Heart right ventricle (tissue), 16 donors: ENCODE measurements at regions not wholly inside any gene's neighbourhood (a gene's known extent, or its start where the extent isn't known, plus 50 kb on each side); places are given as distances from the start of the nearest gene placed in this dataset.

Experiments used
- ATAC-seq, 8 donors: fragments of 200-7000 bp; cut with Tn5 transposase; one replicate each; pipeline ENCODE4 v1.9.1; 2020; ENCODE audit warnings: mild to moderate bottlenecking in 8 of 8, moderate library complexity in 8 of 8, moderate number of reproducible peaks in 1 of 8
- DNase-seq, 2 donors: peaks; one replicate each; pipeline ENCODE4 v3.0.0-alpha.2; 2020
- H3K27ac ChIP-seq, 10 donors: fragments of 200-600 bp; sonication (generic) in 2 of 10; one replicate each; pipeline versions ENCODE4 v1.5.0 to v1.8.0; 2020 to 2022; ENCODE audit warnings: mild to moderate bottlenecking in 3 of 10
- H3K27me3 ChIP-seq, 7 donors: fragments of 200-600 bp; one replicate each; pipeline ENCODE4 v1.8.0; 2021 to 2022; ENCODE audit warnings: mild to moderate bottlenecking in 2 of 7
- H3K36me3 ChIP-seq, 9 donors: fragments of 200-600 bp; sonication (generic) in 1 of 9; one replicate each; pipeline versions ENCODE4 v1.5.0 to v1.8.0; 2020 to 2022; ENCODE audit warnings: mild to moderate bottlenecking in 2 of 9
- H3K4me1 ChIP-seq, 9 donors: fragments of 200-600 bp; sonication (generic) in 1 of 9; one replicate each; pipeline versions ENCODE4 v1.5.0 to v1.8.0; 2020 to 2022; ENCODE audit warnings: mild to moderate bottlenecking in 4 of 9
- H3K4me3 ChIP-seq, 10 donors: fragments of 200-600 bp; sonication (generic) in 2 of 10; one replicate each; pipeline versions ENCODE4 v1.5.0 to v1.8.0; 2020 to 2022; ENCODE audit warnings: mild to moderate bottlenecking in 7 of 10, moderate library complexity in 2 of 10
- H3K9me3 ChIP-seq, 11 donors: fragments of 200-600 bp in 10 of 11; sonication (generic) in 2 of 11; one replicate each; pipeline versions ENCODE4 v1.5.0 to v1.8.0; 2013 to 2022; ENCODE audit warnings: mild to moderate bottlenecking in 2 of 11, control low read depth in 1 of 11, moderate library complexity in 1 of 11
- WGBS, 2 donors: extraction: QIAGEN DNeasy Blood & Tissue Kit; methylation state at CpG; one replicate each; pipeline ENCODE4 v1.1.7; 2013; ENCODE audit warnings: inconsistent platforms in 1 of 2; 5-methylcytosine and 5-hydroxymethylcytosine counted together
- intact Hi-C, 10 donors: fragments of 100-400 bp; cut with DNase I; formaldehyde crosslinking; loops; one replicate each; pipeline versions ENCODE4 v1.11.1 to v1.14.2; 2022
- TF ChIP-seq, protein P1 (sequence below), 9 donors: fragments of 200-600 bp; sonication (generic) in 2 of 9; IDR thresholded peaks; one replicate each; pipeline versions ENCODE4 v1.5.0 to v1.8.0; 2021 to 2022; ENCODE audit warnings: antibody characterized with exemption in 9 of 9, mild to moderate bottlenecking in 5 of 9, moderate library complexity in 1 of 9
- donor health status: Arrhythmogenic right ventricular cardiomyopathy.
- donor health status: ischemic (EF 13 %, LVEDD 7.1; RV severe dilation, severe dysfunction).
- donor health status: healthy with polysubstance abuse.
- donor health status: DM: no; HTN: yes; CAD: no.
- donor health status: DM: no; HTN: no; CAD: no.
- donor health status: ischemic (EF 25% LVEDD 6.9; RV normal size, moderate dysfunction).
- donor health status: ischemic (EF 25% LVEDD 5.7; RV mildly dilated, moderate dysfunction).
- donor health status: healthy.
- donor health status: DM: yes; HTN: yes; CAD: no.
- donor health status: Ischemic cardiomyopathy.
- donor health status: ischemic (EF 35%, LVEDD 5.7; RV mildly dilated, moderate dysfunction).
- donor health status: nonischemic (EF 11% LVEDD 7.7; RV severe dilation, severe dysfunction).
- donor health status: DM: yes; HTN: yes; CAD: no.
- donor health status: PGD.
- donor health status: ischemic (EF 29% LVEDD 5.4; RV normal size, mild dysfunction).
- donor health status: nonischemic (EF 23%, LVEDD 6.1; RV moderate dilation, normal function).

- WGBS, 2 donors, result 86 to 92% methylated on average over 10 of the region's 10 CpGs
- intact Hi-C loops, result no loop called here
- TF ChIP-seq, protein P1, sequence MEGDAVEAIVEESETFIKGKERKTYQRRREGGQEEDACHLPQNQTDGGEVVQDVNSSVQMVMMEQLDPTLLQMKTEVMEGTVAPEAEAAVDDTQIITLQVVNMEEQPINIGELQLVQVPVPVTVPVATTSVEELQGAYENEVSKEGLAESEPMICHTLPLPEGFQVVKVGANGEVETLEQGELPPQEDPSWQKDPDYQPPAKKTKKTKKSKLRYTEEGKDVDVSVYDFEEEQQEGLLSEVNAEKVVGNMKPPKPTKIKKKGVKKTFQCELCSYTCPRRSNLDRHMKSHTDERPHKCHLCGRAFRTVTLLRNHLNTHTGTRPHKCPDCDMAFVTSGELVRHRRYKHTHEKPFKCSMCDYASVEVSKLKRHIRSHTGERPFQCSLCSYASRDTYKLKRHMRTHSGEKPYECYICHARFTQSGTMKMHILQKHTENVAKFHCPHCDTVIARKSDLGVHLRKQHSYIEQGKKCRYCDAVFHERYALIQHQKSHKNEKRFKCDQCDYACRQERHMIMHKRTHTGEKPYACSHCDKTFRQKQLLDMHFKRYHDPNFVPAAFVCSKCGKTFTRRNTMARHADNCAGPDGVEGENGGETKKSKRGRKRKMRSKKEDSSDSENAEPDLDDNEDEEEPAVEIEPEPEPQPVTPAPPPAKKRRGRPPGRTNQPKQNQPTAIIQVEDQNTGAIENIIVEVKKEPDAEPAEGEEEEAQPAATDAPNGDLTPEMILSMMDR (IDR thresholded peaks at IDR 0.05), result no peak
- no peaks in the 10 kb centered on the region for H3K9me3 ChIP-seq
- DNase-seq (no peak), ATAC-seq (no peak)
- H3K27ac ChIP-seq, result no peak overlapping the region
- no peaks in the 10 kb centered on the region for H3K4me1 ChIP-seq
- peaks cover 0 to 14% (median 0%) of the 10 kb centered on the region in 7 donors for H3K27me3 ChIP-seq
- H3K4me3 ChIP-seq, result no peak overlapping the region
- H3K36me3 ChIP-seq, result no peaks in the 10 kb centered on the region
Observed at GRCh38 chr5:133882846-133883245, 85.6 kb downstream of the C5orf15 start.

GRCh38 chr5:133882389-133882695, 86.1 kb downstream of the C5orf15 start:
- TF ChIP-seq, protein P1 (IDR thresholded peaks at IDR 0.05), result no peak
- WGBS, 2 donors, result 92 to 98% methylated on average over 6 of the region's 6 CpGs
- ATAC-seq (no peak), DNase-seq (no peak)
- intact Hi-C loops, result no loop called here
- Histone ChIP-seq H3K9me3 (no peaks in the 10 kb centered on the region), H3K36me3 (no peaks in the 10 kb centered on the region), H3K27ac (no peak overlapping the region), H3K4me3 (no peak overlapping the region), H3K4me1 (no peaks in the 10 kb centered on the region), H3K27me3 (peaks cover 0 to 14% (median 0%) of the 10 kb centered on the region in 7 donors)

DNA sequence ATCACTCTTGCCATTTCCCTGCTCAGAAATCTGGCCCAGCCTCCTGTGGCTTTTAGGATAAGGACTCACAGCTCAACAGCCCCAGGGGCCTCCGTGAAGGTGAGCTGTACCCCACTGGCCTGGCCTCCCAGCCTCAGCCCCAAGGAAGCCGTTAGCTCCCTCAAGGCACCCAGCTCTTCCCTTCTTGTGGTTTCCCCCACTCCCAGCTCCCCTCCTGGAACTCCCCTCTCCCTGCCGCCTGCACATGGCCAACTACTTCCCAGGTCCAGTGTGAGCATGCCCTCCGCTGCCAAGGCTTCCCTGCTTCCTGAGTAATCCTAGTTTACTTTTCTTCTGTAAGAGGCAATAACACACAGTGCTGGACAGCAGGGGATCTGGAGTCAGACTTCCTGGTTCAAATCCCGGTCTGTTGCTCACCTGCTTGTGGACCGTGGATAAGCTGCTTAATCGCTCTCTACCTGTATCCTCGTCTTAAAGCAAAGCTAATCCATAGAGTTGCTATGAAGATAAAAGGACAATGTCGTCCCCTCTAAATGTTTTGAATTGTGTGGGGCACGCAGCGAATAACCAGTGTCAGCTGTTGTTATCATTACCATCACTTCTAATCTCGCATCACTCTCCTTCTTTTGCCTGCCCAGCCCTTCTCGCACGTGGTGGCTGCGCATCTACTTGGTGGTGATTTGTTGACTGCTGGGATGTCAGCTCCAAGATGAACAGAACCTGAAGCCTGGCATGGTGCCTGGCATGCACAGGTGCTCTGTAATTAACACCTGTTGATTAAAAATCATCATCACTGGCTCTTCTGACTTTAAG, 86.6 kb downstream of the C5orf15 start:
- WGBS, 2 donors, result 69 to 78% methylated on average over 15 of the region's 15 CpGs

DNA sequence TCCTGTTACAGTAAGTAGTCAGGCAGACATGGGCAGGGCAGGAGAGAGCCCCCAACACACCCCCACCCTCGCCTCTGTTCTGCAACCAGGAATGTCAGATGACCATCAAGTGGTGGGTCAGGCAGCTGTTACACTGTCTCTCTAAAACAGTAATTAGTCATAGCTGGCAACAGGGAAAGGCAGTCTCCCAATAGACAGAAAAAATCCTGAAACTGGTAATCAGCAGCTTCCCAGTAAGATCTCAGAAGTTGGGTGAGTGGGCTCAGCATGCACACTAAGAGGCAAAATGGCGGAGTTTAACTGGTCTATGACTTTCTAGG, 90.2 kb downstream of the C5orf15 start:
- ATAC-seq (no peak), DNase-seq (no peak)
- intact Hi-C loops, result loop anchor here in 1 of 10 donors (10.0 kb wide), 1 partner anchor 763 kb away; no protein-coding TSS in a partner anchor
- Histone ChIP-seq H3K27me3 (peaks cover 0 to 19% (median 0%) of the 10 kb centered on the region in 7 donors), H3K36me3 (no peaks in the 10 kb centered on the region), H3K4me3 (no peak overlapping the region), H3K4me1 (no peaks in the 10 kb centered on the region), H3K27ac (no peak overlapping the region), H3K9me3 (peaks cover 0 to 27% (median 0%) of the 10 kb centered on the region in 11 donors)
- TF ChIP-seq, protein P1 (IDR thresholded peaks at IDR 0.05), result no peak
- WGBS, 2 donors, result 86 to 87% methylated on average over 2 of the region's 2 CpGs

More for the DNA sequence above, 86.6 kb downstream of the C5orf15 start:
- Histone ChIP-seq H3K4me3 (no peak overlapping the region), H3K27ac (no peak overlapping the region), H3K9me3 (no peaks in the 10 kb centered on the region), H3K27me3 (peaks cover 0 to 19% (median 0%) of the 10 kb centered on the region in 7 donors), H3K4me1 (no peaks in the 10 kb centered on the region), H3K36me3 (no peaks in the 10 kb centered on the region)
- DNase-seq (no peak), ATAC-seq (no peak)
- intact Hi-C loops, result no loop called here
- TF ChIP-seq, protein P1 (IDR thresholded peaks at IDR 0.05), result no peak
